Activated naive CD8-positive, alpha-beta T cell treated with anti-CD3 and anti-CD28 coated beads for 36 hours (primary cell): ENCODE measurements at regions not wholly inside any gene's neighbourhood (a gene's known extent, or its start where the extent isn't known, plus 50 kb on each side); places are given as distances from the start of the nearest gene placed in this dataset.

Experiments used
- DNase-seq: peaks from one replicate; pipeline ENCODE4 v3.0.0; 2021
- H3K27ac Mint-ChIP-seq: one replicate; pipeline ENCODE4 v1.8.0; 2022; ENCODE audit warnings: mild to moderate bottlenecking, moderate library complexity, mixed read lengths
- H3K27me3 Mint-ChIP-seq: one replicate; pipeline ENCODE4 v1.8.0; 2022; ENCODE audit warnings: mild to moderate bottlenecking, mixed read lengths
- H3K36me3 Mint-ChIP-seq: one replicate; pipeline ENCODE4 v1.8.0; 2021; ENCODE audit warnings: mild to moderate bottlenecking, mixed read lengths
- H3K4me1 Mint-ChIP-seq: one replicate; pipeline ENCODE4 v1.8.0; 2021; ENCODE audit warnings: mixed read lengths
- H3K4me3 Mint-ChIP-seq: one replicate; pipeline ENCODE4 v1.8.0; 2022; ENCODE audit warnings: mild to moderate bottlenecking, moderate library complexity, mixed read lengths
- H3K9me3 Mint-ChIP-seq: one replicate; pipeline ENCODE4 v1.8.0; 2022; ENCODE audit warnings: mixed read lengths

DNA sequence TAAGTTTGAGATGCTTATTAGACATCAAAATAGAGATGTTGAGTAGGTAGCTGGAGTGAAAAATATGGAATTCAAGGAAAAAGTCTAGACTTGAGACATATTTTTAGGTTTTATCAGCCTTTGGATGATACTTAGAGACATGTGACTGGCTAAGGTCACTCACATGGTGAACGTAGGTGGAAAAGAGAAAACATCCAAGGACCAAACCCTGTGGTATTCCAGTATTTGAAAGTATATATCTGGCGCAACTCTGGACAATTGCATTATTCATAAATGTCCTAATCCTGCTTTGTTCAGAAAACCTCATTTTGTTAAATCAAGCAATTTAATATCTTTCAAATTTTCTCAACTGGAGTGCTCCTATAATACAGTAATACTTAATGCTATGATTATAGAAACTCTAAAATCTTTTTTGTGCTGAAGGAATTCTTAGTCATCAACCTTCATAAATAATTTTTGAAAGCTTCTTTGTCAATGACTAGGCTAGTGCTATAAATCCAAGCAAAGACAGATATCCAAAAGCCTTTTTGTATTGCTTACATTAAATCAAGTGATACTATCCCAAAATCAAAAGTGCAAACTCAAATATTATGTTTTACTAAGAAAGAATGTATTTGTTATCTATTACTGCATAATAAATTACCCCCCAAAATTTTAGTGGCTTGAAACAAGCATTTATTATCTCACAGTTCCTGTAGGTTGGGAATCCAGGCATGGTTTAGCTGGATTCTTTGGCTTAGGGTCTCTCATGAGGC lies 452.0 kb downstream of the ENC1 start:
- H3K36me3 Mint-ChIP-seq = no peaks in the 10 kb centered on the region
- peaks cover 3% of the 10 kb centered on the region for H3K9me3 Mint-ChIP-seq
- peaks cover 13% of the 10 kb centered on the region for H3K27me3 Mint-ChIP-seq
- DNase-seq = no peak
- no peaks in the 10 kb centered on the region for H3K4me1 Mint-ChIP-seq
- H3K27ac Mint-ChIP-seq = no peak overlapping the region
- H3K4me3 Mint-ChIP-seq = no peak overlapping the region

DNA sequence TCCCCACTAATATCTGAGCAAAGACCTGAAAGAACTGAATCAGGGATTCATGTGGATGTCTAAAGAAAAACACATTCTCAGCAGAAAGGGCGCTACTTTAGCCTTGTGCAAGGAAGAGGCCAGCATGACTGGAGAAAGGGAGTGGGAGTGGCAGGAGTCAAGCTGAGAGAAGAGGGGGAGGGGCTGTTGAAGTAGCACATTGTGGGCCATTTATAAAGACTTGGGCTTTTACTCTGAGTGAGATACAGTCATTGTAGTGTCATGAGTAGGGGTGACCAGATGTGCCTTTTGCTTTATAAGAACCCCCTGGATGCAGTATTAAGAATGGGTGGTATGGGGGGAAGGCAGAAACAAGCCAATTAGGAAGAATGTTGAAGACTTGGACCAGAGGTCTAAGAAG lies 452.8 kb downstream of the ENC1 start:
- Mint-ChIP-seq H3K36me3 (no peaks in the 10 kb centered on the region), H3K27me3 (peaks cover 9% of the 10 kb centered on the region), H3K4me3 (no peak overlapping the region), H3K27ac (no peak overlapping the region), H3K9me3 (peaks cover 3% of the 10 kb centered on the region), H3K4me1 (no peaks in the 10 kb centered on the region)
- no peak for DNase-seq

DNA sequence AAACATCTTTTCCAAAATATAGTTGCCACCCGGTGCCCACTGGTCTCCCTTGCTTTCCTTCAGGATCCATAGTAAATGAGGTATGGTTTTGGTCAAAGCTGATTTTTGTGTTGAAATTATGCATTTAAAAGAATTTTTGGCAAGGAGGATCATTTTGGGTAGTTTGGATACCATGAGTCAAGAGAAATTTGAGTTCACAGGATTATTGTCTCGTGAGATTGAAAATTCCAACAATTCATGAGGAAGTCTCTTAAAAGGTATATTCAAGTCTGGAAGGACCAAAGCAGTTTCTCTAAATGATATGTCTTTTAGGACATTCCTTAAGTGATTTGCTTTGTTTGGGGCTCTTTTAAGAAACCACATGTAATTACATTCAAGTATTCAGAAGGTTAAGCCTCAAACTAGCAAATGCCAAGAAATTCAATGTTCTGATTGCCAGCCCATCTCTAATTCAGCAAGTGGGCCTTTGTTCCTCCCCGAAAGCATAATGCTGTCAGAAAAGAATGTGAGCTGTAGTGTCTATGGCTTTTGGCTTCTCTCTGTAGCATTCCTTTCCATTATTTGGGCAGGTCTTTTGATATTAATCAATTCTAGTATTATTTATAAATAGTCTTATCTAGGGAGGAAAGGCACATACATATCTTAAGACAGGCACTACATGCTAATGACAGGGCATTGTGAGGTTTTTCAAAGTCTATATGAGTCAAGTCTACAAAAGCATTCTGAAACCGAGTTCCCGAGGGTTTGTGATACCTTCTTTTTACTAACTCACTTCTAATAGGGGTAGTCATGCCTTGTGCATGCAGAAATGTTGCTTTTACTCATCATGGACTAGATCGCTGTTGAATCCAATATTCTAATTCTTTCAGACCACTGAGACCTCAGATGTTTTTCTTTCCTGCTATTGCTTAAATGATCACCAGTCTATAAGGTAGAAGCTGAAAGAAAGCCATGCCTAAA lies 453.9 kb downstream of the ENC1 start:
- H3K4me3 Mint-ChIP-seq = no peak overlapping the region
- H3K36me3 Mint-ChIP-seq = no peaks in the 10 kb centered on the region
- DNase-seq = no peak
- peaks cover 17% of the 10 kb centered on the region for H3K27me3 Mint-ChIP-seq
- no peaks in the 10 kb centered on the region for H3K4me1 Mint-ChIP-seq
- peaks cover 3% of the 10 kb centered on the region for H3K9me3 Mint-ChIP-seq
- H3K27ac Mint-ChIP-seq = no peak overlapping the region

DNA sequence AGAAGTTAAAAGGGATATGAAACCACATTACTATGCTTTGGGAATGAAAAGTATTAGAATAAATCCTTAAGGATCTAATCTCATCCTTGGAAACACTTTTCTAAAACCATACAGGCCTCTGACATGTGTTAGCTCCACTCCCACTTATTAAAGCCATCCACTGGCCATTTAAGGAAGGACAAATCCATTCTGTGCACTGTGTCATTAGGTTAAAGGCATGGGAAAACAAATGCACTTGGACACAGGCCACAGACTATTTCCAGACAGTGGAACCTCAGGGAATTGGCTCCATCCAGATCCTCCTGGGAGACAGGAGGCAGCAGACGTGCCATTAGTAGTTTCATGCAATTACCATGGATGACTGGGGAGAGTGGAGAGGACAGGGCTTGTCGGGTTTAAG lies 454.9 kb downstream of the ENC1 start:
- Mint-ChIP-seq H3K4me3 (no peak overlapping the region), H3K4me1 (no peaks in the 10 kb centered on the region), H3K27me3 (peaks cover 20% of the 10 kb centered on the region), H3K36me3 (no peaks in the 10 kb centered on the region), H3K27ac (no peak overlapping the region), H3K9me3 (peaks cover 3% of the 10 kb centered on the region)
- no peak for DNase-seq

DNA sequence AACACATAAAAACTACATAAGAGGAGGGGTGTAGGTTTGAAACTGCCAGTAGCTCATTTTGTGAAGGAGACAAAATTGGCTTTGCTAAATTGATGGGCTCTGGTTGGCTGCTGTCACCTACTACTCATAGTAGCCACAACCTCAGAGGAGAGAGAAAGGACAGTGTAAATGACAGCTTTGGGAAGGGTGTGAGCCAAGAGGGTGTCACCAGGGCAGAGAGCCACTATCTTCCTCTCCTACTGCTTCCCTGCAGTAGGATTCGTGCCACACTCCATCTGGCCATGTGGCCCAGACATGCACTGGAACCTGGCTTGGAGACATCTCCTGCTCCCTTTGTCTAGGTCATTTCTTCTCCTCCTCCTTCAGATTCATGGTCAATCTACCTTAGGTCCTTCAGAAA lies 455.9 kb downstream of the ENC1 start:
- peaks cover 20% of the 10 kb centered on the region for H3K27me3 Mint-ChIP-seq
- H3K9me3 Mint-ChIP-seq = peaks cover 3% of the 10 kb centered on the region
- H3K36me3 Mint-ChIP-seq = no peaks in the 10 kb centered on the region
- H3K4me1 Mint-ChIP-seq = no peaks in the 10 kb centered on the region
- no peak for DNase-seq
- no peak overlapping the region for H3K4me3 Mint-ChIP-seq
- H3K27ac Mint-ChIP-seq = no peak overlapping the region

DNA sequence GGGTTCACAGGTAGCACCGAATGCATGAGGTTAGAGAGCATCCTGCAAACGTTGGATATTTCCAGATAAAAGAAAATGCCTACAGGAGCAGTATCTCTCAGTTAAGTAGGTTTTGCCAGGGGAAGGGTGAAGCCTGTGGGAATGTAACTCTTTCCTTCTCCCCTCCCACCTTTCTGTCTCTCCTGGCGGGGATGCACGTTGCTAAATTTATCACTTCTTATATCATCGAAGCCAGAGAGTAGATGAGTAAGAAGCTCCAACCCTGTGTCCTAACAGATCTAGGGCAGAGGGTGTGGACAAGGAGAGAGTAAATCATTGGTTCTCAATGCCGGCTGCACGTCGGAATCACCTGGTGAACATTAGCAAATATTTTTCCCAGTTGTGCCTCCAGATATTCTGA lies 457.5 kb downstream of the ENC1 start:
- H3K9me3 Mint-ChIP-seq = peaks cover 2% of the 10 kb centered on the region
- peaks cover 18% of the 10 kb centered on the region for H3K27me3 Mint-ChIP-seq
- no peak for DNase-seq
- H3K36me3 Mint-ChIP-seq = no peaks in the 10 kb centered on the region
- H3K27ac Mint-ChIP-seq = no peak overlapping the region
- no peaks in the 10 kb centered on the region for H3K4me1 Mint-ChIP-seq
- no peak overlapping the region for H3K4me3 Mint-ChIP-seq

DNA sequence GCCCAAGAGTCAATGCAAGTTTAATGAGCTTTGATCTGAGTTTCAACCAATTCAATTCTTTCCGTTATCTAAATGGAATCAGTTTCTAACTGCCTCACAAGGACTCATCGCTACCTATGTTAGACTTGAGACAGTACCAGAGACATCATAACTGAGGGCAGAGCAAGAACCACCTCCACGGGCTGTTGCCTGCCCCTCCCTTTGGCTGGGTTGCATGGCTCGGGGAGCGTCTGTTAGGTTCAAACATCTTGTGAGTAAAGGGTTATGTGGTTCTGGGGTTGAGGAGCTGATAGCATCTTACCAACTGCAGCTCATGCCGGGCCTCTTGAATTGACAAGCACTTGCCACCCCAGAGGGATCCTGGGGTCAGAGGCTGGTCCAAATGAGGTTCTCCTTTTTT lies 457.9 kb downstream of the ENC1 start:
- Mint-ChIP-seq H3K9me3 (no peaks in the 10 kb centered on the region), H3K27ac (no peak overlapping the region), H3K36me3 (no peaks in the 10 kb centered on the region), H3K4me3 (no peak overlapping the region), H3K4me1 (no peaks in the 10 kb centered on the region), H3K27me3 (peaks cover 18% of the 10 kb centered on the region)
- no peak for DNase-seq

DNA sequence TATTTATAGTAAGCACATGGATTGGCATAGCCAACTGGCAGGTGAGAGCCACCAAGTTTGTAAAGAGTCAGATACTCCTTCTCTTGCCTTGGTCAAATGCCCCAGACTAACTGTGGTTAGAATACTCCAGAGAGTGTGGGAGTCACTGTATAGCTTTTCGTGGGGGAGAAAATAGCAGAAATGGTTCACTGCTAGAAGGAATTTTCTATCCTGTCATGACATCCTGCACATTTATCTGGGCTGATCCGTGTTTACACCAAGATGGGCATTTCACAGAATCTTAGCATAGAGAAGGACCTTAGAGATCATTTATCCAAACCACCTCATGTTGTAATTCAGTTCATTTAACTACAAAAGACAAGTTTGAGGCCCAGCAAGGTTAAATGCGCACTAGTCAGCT lies 460.8 kb downstream of the ENC1 start:
- no peak for DNase-seq
- no peaks in the 10 kb centered on the region for H3K36me3 Mint-ChIP-seq
- H3K4me1 Mint-ChIP-seq = no peaks in the 10 kb centered on the region
- H3K27ac Mint-ChIP-seq = no peak overlapping the region
- peaks cover 21% of the 10 kb centered on the region for H3K27me3 Mint-ChIP-seq
- H3K9me3 Mint-ChIP-seq = no peaks in the 10 kb centered on the region
- no peak overlapping the region for H3K4me3 Mint-ChIP-seq

DNA sequence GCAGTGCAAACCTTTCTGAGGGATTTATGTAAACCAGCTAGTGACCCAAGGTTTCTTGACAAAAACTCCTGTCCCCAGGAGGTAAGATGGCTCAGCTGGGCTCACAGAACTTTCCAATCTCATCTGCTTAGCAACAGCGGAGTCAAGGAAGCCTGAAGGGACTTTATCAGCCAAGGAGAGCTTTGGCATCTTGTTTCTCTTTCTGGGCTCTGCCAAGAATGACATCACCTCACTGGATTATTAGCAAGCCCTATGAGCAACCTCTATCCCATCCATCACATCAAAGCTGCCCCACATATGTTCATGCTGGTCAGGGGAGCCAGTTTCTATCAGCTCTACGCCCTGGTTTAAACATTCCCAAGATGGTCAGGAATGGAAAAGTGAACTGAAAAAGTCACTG lies 461.3 kb downstream of the ENC1 start:
- Mint-ChIP-seq H3K9me3 (no peaks in the 10 kb centered on the region), H3K4me1 (no peaks in the 10 kb centered on the region), H3K4me3 (no peak overlapping the region), H3K27ac (no peak overlapping the region), H3K27me3 (peaks cover 26% of the 10 kb centered on the region), H3K36me3 (no peaks in the 10 kb centered on the region)
- DNase-seq = no peak

DNA sequence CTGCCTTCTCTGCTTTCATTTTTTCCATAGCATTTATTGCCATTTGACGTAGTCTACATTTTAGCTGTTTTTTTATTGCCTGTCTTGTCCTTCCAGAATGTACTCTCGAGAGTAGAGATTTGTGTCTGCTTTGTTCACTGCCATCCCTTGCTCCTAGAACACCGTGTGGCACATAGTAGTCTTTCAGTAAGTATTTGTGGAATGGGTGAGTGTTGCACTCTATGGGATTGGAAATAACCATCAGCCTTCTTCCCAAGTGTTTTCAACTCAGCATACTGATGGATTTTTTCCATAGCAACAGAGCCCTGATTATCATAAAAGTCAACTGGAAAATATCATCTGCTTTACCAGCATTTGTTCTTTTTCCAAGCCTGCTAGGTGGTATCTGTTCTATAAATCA lies 462.6 kb downstream of the ENC1 start:
- Mint-ChIP-seq H3K27me3 (peaks cover 31% of the 10 kb centered on the region), H3K36me3 (no peaks in the 10 kb centered on the region), H3K9me3 (no peaks in the 10 kb centered on the region), H3K4me3 (no peak overlapping the region), H3K4me1 (no peaks in the 10 kb centered on the region), H3K27ac (no peak overlapping the region)
- DNase-seq = no peak

DNA sequence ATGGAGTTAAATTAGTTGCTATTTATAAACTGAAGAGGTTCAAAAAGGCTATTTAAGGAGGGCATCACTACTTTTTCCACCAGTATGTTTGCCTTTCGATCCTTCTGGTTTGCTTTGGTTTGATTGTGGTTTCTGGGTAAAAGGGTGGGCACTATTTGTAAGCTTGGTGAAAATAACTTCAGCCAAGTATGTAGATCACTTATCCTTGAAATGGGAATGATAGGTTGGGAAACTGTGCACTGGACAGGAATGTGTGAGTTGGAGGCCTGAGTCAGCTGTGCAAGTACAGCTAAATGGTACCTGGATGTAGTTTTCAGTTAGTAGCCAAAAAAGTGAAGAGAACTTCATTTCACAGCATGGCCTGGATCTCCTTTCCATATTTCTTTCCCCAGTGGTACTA lies 466.2 kb downstream of the ENC1 start:
- Mint-ChIP-seq H3K27me3 (peaks cover 23% of the 10 kb centered on the region), H3K4me3 (no peak overlapping the region), H3K9me3 (no peaks in the 10 kb centered on the region), H3K36me3 (no peaks in the 10 kb centered on the region), H3K4me1 (no peaks in the 10 kb centered on the region), H3K27ac (no peak overlapping the region)
- DNase-seq = no peak

DNA sequence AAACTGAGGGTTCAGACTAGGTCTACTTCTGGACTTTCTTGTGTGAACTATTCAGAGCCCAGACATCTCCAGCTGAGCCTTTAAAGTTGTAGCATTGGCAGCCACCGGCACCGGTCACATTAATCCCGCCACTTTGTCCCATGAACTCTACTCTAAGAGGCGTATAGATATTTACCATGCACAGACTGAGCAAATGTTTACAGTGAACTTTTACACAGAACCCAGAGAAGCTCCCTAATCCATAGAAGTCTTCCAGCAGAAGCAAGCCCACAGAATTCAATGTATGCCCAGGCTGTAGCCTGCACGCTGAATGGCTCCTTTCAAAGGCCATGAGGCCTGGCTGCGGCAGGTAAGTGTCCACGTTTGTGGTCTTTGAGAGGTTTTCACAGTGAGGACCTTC lies 466.9 kb downstream of the ENC1 start:
- DNase-seq = no peak
- no peaks in the 10 kb centered on the region for H3K36me3 Mint-ChIP-seq
- H3K4me1 Mint-ChIP-seq = no peaks in the 10 kb centered on the region
- no peaks in the 10 kb centered on the region for H3K9me3 Mint-ChIP-seq
- no peak overlapping the region for H3K4me3 Mint-ChIP-seq
- no peak overlapping the region for H3K27ac Mint-ChIP-seq
- H3K27me3 Mint-ChIP-seq = peaks cover 23% of the 10 kb centered on the region

DNA sequence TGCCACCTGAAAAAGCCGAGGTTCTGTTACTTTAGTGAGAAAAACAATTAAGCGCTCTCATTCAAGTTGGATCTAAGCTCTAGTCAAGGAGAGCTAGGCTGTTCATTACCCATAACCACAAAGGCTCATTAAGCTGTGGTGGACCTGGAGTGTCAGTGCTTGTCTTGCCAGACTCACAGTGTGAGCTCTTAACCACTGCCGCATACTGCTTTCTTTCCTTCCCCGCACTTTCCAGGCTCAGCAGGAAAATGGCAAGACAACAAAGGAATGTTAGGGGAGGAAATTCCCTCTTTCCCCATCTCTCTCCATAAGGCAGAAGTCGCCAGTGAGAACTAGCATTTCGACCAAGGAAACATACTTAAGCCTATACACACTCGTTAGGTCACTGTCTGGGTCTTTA lies 467.3 kb downstream of the ENC1 start:
- Mint-ChIP-seq H3K36me3 (no peaks in the 10 kb centered on the region), H3K9me3 (no peaks in the 10 kb centered on the region), H3K27ac (no peak overlapping the region), H3K4me1 (no peaks in the 10 kb centered on the region), H3K27me3 (peaks cover 23% of the 10 kb centered on the region), H3K4me3 (no peak overlapping the region)
- no peak for DNase-seq

DNA sequence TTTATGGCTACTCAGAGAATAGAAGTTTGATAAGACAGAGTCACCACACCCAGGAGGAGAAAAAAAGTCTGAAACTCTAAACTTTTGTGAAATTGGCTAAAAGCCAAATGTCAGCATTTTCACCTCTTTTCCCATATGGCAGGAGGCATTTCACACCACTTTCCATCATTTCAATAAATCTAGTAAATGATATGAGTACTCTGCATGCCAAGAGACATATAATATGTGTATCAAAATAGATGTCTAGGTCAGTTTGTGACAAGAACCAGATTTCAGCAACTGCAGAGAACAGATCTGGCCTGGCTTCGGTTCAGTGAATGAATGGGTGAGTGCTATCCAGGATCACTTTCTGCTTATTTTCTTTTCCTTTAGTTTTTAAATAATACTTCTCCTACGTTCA lies 470.8 kb downstream of the ENC1 start:
- no peaks in the 10 kb centered on the region for H3K4me1 Mint-ChIP-seq
- no peak for DNase-seq
- H3K9me3 Mint-ChIP-seq = no peaks in the 10 kb centered on the region
- no peak overlapping the region for H3K4me3 Mint-ChIP-seq
- H3K36me3 Mint-ChIP-seq = no peaks in the 10 kb centered on the region
- no peak overlapping the region for H3K27ac Mint-ChIP-seq
- H3K27me3 Mint-ChIP-seq = peaks cover 15% of the 10 kb centered on the region

DNA sequence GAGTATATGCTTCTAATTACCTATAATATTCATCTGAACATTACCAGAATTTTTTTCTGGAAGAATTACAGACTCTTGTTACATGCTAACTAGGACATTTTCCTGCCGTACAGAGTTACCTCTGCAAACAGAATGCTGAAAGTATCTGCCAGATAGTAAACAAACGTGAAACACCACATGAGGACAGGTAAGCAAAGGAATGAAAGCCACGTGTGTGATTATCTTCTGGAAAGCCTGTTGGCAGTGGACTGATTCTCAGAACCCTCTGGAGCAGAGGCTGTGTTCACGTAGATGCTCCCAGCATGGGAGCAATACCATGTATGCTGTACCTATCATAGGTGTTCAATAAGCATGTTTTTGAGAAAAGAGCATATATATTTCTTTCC lies 472.6 kb downstream of the ENC1 start:
- no peak for DNase-seq
- Mint-ChIP-seq H3K9me3 (no peaks in the 10 kb centered on the region), H3K36me3 (no peaks in the 10 kb centered on the region), H3K4me1 (no peaks in the 10 kb centered on the region), H3K4me3 (no peak overlapping the region), H3K27me3 (peaks cover 6% of the 10 kb centered on the region), H3K27ac (no peak overlapping the region)
